ENCODE measurements at regions not wholly inside any gene's neighbourhood (a gene's known extent, or its start where the extent isn't known, plus 50 kb on each side); places are given as distances from the start of the nearest gene placed in this dataset.

- no peak for DNase-seq (ENCODE audit: low spot score)
Measured at GRCh38 chr6:26312501-26313397, 52.2 kb upstream of the BTN3A2 start.

Data from HuH-7 (cell line).